Transverse colon (tissue), 4 donors: ENCODE measurements at regions not wholly inside any gene's neighbourhood (a gene's known extent, or its start where the extent isn't known, plus 50 kb on each side); places are given as distances from the start of the nearest gene placed in this dataset.

Source experiments
- DNase-seq: peaks from one replicate; pipeline ENCODE4 v3.0.0-alpha.2; 2019
- H3K27ac ChIP-seq, 4 donors: fragments of 200-600 bp; sonication (generic); 2 replicates each; pipeline ENCODE4 v1.5.1; 2016 to 2018; ENCODE audit warnings: inconsistent platforms in 4 of 4
- H3K27me3 ChIP-seq: fragments of 200-600 bp; sonication (generic); 2 replicates; pipeline ENCODE4 v1.5.1; 2017; ENCODE audit warnings: inconsistent platforms
- H3K36me3 ChIP-seq, 4 donors: fragments of 200-600 bp; sonication (generic); 2 replicates each; pipeline ENCODE4 v1.5.1; 2017 to 2019; ENCODE audit warnings: inconsistent platforms in 4 of 4
- H3K4me1 ChIP-seq, 4 donors: fragments of 200-600 bp; sonication (generic); 2 replicates each; pipeline ENCODE4 v1.5.1; 2017 to 2020; ENCODE audit warnings: inconsistent platforms in 4 of 4
- H3K4me3 ChIP-seq, 4 donors: fragments of 200-600 bp; sonication (generic); 1 replicate in 1 of 4; 2 replicates in 3 of 4; pipeline versions ENCODE4 v1.5.1 to v1.6.1; 2017 to 2019; ENCODE audit warnings: inconsistent platforms in 4 of 4
- H3K9me3 ChIP-seq, 2 donors: fragments of 200-600 bp; sonication (generic); 2 replicates each; pipeline ENCODE4 v1.5.1; 2017 to 2019; ENCODE audit warnings: inconsistent platforms in 2 of 2
- CTCF ChIP-seq, 5 experiments: fragments of 200-600 bp in 3 of 5; fragments of 450-650 bp in 2 of 5; sonication (generic) in 3 of 5; IDR thresholded peaks; 1 replicate in 2 of 5; 2 replicates in 3 of 5; pipeline ENCODE4 v1.5.1; 2016 to 2017; ENCODE audit warnings: antibody characterized with exemption in 5 of 5, inconsistent platforms in 3 of 5, mild to moderate bottlenecking in 2 of 5, moderate library complexity in 1 of 5
- EP300 ChIP-seq: sonication (generic); formaldehyde crosslinking; IDR thresholded peaks from one replicate; pipeline ENCODE4 v1.6.1; 2017; ENCODE audit warnings: antibody characterized with exemption, low read depth
- POLR2A ChIP-seq: fragments of 450-650 bp; IDR thresholded peaks from one replicate; pipeline ENCODE4 v1.6.1; 2016; ENCODE audit warnings: antibody characterized with exemption, mild to moderate bottlenecking, moderate library complexity
- POLR2AphosphoS5 ChIP-seq, 3 donors: sonication (generic); formaldehyde crosslinking; IDR thresholded peaks; one replicate each; pipeline ENCODE4 v1.6.1; 2016; ENCODE audit warnings: antibody characterized with exemption in 3 of 3
- WGBS, 2 donors: methylation state at CpG; one replicate each; pipeline ENCODE4 v1.1.5; 2018; ENCODE audit warnings: low coverage in 1 of 2; 5-methylcytosine and 5-hydroxymethylcytosine counted together
- in situ Hi-C, 4 donors: fragments of 200-750 bp; cut with MboI; loops; one replicate each; pipeline versions ENCODE4 v1.15.0 to v1.15.1; 2017; ENCODE audit warnings: low sequenced_read_pairs in 3 of 4, low pct_ligation_motif_present in 1 of 4, low pct_unique_long_range_greater_than_20kb in 1 of 4
- intact Hi-C: fragments of 100-400 bp; cut with DNase I; formaldehyde crosslinking; loops from one replicate; pipeline ENCODE4 v1.15.1; 2023; ENCODE audit warnings: low total_unique reads

DNA sequence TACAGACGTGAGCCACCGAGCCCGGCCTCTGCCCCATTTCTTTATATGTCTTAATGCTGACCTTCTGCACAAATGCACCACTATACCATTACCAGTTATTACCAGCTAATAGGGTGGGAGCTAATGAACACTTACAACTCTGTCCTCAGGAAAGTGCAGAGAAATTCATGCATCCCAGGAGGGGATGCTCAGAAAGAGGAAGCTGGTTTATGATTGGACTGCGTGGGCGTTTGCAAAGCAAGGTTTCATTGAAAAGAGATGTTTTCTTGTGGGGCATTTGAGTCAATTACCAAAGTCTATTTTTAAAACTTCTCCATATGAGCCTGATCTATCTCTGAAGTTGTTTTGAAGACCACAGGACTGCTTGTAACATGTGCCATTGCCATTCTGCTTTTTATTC lies 417.7 kb upstream of the CELF2 start:
- no peak overlapping the region for H3K27ac ChIP-seq
- no peak overlapping the region for H3K4me3 ChIP-seq
- WGBS, 2 donors: 69 to 83% methylated on average over 2 to 5 of the region's 5 CpGs
- in situ Hi-C loops: no loop called here
- H3K36me3 ChIP-seq: no peaks in the 10 kb centered on the region
- no peaks in the 10 kb centered on the region for H3K4me1 ChIP-seq
- intact Hi-C loops: no loop called here
- TF ChIP-seq CTCF (IDR thresholded peaks at IDR 0.05): no peak
- TF ChIP-seq POLR2AphosphoS5 (IDR thresholded peaks at IDR 0.05): no peak
- no peak for TF ChIP-seq POLR2A
- TF ChIP-seq EP300: no peak
- H3K9me3 ChIP-seq: no peaks in the 10 kb centered on the region
- DNase-seq: no peak
- H3K27me3 ChIP-seq: no peaks in the 10 kb centered on the region

GRCh38 chr10:10605551-10606081 lies 412.1 kb upstream of the CELF2 start:
- DNase-seq: peak; percentile 25
- Histone ChIP-seq H3K27ac (peak overlapping the region; percentile 42 to 61 (median 54)), H3K4me1 (no peaks in the 10 kb centered on the region), H3K9me3 (no peaks in the 10 kb centered on the region), H3K36me3 (no peaks in the 10 kb centered on the region), H3K4me3 (no peak overlapping the region), H3K27me3 (no peaks in the 10 kb centered on the region)
- no peak for TF ChIP-seq EP300
- peak; percentile 54 to 85 (median 78) for TF ChIP-seq POLR2AphosphoS5 (IDR thresholded peaks at IDR 0.05)
- WGBS, 2 donors: 33 to 38% methylated on average over 2 to 9 of the region's 9 CpGs
- in situ Hi-C loops: no loop called here
- intact Hi-C loops: no loop called here

DNA sequence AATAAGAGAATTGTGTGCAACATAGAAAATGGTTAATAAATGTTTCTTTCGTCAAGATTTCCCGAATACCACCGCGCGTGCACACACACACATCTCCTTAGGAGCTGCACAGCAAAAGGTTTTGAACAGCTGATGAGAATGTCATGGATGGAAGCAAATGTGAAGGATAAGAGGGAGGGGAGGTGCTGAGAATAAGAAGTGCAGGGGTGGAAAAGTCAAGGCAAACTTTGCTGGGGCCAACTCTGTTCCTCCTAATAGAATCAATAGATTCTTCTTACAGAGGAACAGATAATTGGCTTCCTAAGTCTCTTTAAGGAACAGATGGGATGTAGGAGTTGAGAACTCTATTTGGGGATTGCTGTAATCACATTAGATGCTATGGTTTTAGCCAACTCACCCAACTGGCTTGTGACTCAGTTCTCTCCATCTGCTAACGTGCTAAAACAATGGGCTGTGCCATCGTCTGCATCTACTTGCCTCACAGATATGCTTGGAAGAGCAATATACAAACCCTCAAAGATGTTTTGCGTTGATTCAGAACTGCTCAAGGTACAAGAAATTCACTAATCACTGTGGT lies 408.2 kb upstream of the CELF2 start:
- no peak for TF ChIP-seq EP300
- TF ChIP-seq POLR2A: no peak
- no peak for TF ChIP-seq CTCF (IDR thresholded peaks at IDR 0.05)
- no peak for TF ChIP-seq POLR2AphosphoS5 (IDR thresholded peaks at IDR 0.05)
- no peak for DNase-seq
- in situ Hi-C loops: no loop called here

GRCh38 chr10:10610171-10610570 lies 407.5 kb upstream of the CELF2 start:
- Histone ChIP-seq H3K4me1 (peaks cover 0 to 9% (median 0%) of the 10 kb centered on the region in 4 donors), H3K4me3 (no peak overlapping the region), H3K27ac (no peak overlapping the region), H3K9me3 (no peaks in the 10 kb centered on the region), H3K27me3 (no peaks in the 10 kb centered on the region), H3K36me3 (no peaks in the 10 kb centered on the region)
- intact Hi-C loops: no loop called here
- no peak for DNase-seq
- TF ChIP-seq POLR2AphosphoS5 (IDR thresholded peaks at IDR 0.05) (no peak), POLR2A (no peak), EP300 (no peak), CTCF (IDR thresholded peaks at IDR 0.05) (no peak)
- in situ Hi-C loops: no loop called here
- 76 to 88% methylated on average over 1 of the region's 1 CpG for WGBS, 2 donors

More for the DNA sequence above, 408.2 kb upstream of the CELF2 start:
- intact Hi-C loops: no loop called here
- Histone ChIP-seq H3K4me3 (no peak overlapping the region), H3K27ac (no peak overlapping the region), H3K4me1 (peaks cover 0 to 9% (median 0%) of the 10 kb centered on the region in 4 donors), H3K27me3 (no peaks in the 10 kb centered on the region), H3K36me3 (no peaks in the 10 kb centered on the region), H3K9me3 (no peaks in the 10 kb centered on the region)
- WGBS, 2 donors: 92 to 93% methylated on average over 4 to 8 of the region's 8 CpGs
